ENCODE measurements at regions not wholly inside any gene's neighbourhood (a gene's known extent, or its start where the extent isn't known, plus 50 kb on each side); places are given as distances from the start of the nearest gene placed in this dataset.

- TF ChIP-seq ZNF274 (IDR thresholded peaks at IDR 0.05; ENCODE audit: low read depth, low read length), result no peak
- TF ChIP-seq SUZ12 (IDR thresholded peaks at IDR 0.05; ENCODE audit: extremely low read depth, insufficient read depth, insufficient read length), result no peak
Observed at GRCh38 chr5:8239198-8239597, 370.2 kb downstream of the MTRR start.
